Chondrocyte (in vitro differentiated cells): ENCODE measurements at regions not wholly inside any gene's neighbourhood (a gene's known extent, or its start where the extent isn't known, plus 50 kb on each side); places are given as distances from the start of the nearest gene placed in this dataset.

Experiments
- DNase-seq: peaks from one replicate; pipeline ENCODE4 v3.0.0; 2021; ENCODE audit warnings: mixed read lengths, low spot score
- H3K27ac Mint-ChIP-seq: one replicate; pipeline ENCODE4 v1.8.0; 2021; ENCODE audit warnings: mild to moderate bottlenecking, moderate library complexity, mixed read lengths; ENCODE audit not compliant: unreplicated experiment
- H3K27me3 Mint-ChIP-seq: 2 replicates; pipeline ENCODE4 v1.8.0; 2021; ENCODE audit warnings: low read depth, mixed read lengths
- H3K36me3 Mint-ChIP-seq: 2 replicates; pipeline ENCODE4 v1.8.0; 2021; ENCODE audit warnings: low read depth, mixed read lengths
- H3K4me1 Mint-ChIP-seq: 2 replicates; pipeline ENCODE4 v1.8.0; 2021; ENCODE audit warnings: low read depth, mild to moderate bottlenecking, mixed read lengths
- H3K4me3 Mint-ChIP-seq: one replicate; pipeline ENCODE4 v1.8.0; 2021; ENCODE audit warnings: mild to moderate bottlenecking, moderate library complexity, mixed read lengths; ENCODE audit not compliant: unreplicated experiment
- H3K9me3 Mint-ChIP-seq: 2 replicates; pipeline ENCODE4 v1.8.0; 2021; ENCODE audit warnings: low read depth, mixed read lengths
- CTCF ChIP-seq: fragments of 200-600 bp; sonication (generic); IDR thresholded peaks from 2 replicates; pipeline ENCODE4 v1.5.0; 2021; ENCODE audit warnings: antibody characterized with exemption, mild to moderate bottlenecking, moderate library complexity

- H3K27ac Mint-ChIP-seq, result no peak overlapping the region
- no peaks in the 10 kb centered on the region for H3K27me3 Mint-ChIP-seq
- H3K4me3 Mint-ChIP-seq, result no peak overlapping the region
- peaks cover 33% of the 10 kb centered on the region for H3K9me3 Mint-ChIP-seq
- H3K4me1 Mint-ChIP-seq, result no peaks in the 10 kb centered on the region
- no peaks in the 10 kb centered on the region for H3K36me3 Mint-ChIP-seq
- TF ChIP-seq CTCF, result no peak
- DNase-seq, result no peak
These were observed 410.9 kb upstream of the CYRIA start for GRCh38 chr2:17076533-17076932.

GRCh38 chr2:17070711-17071110, 405.1 kb upstream of the CYRIA start:
- Mint-ChIP-seq H3K9me3 (peaks cover 13% of the 10 kb centered on the region), H3K27me3 (no peaks in the 10 kb centered on the region), H3K4me3 (no peak overlapping the region), H3K4me1 (no peaks in the 10 kb centered on the region), H3K36me3 (no peaks in the 10 kb centered on the region), H3K27ac (no peak overlapping the region)
- no peak for DNase-seq
- TF ChIP-seq CTCF, result no peak

GRCh38 chr2:17069564-17069963, 403.9 kb upstream of the CYRIA start:
- Mint-ChIP-seq H3K9me3 (peaks cover 13% of the 10 kb centered on the region), H3K4me3 (no peak overlapping the region), H3K4me1 (no peaks in the 10 kb centered on the region), H3K36me3 (no peaks in the 10 kb centered on the region), H3K27ac (no peak overlapping the region), H3K27me3 (no peaks in the 10 kb centered on the region)
- no peak for TF ChIP-seq CTCF
- no peak for DNase-seq

- Mint-ChIP-seq H3K4me1 (no peaks in the 10 kb centered on the region), H3K36me3 (no peaks in the 10 kb centered on the region), H3K9me3 (peaks cover 13% of the 10 kb centered on the region), H3K27ac (no peak overlapping the region), H3K27me3 (no peaks in the 10 kb centered on the region), H3K4me3 (no peak overlapping the region)
- DNase-seq, result no peak
- TF ChIP-seq CTCF, result no peak
These were observed 402.4 kb upstream of the CYRIA start for GRCh38 chr2:17068021-17068420.

GRCh38 chr2:17065536-17065935, 399.9 kb upstream of the CYRIA start:
- TF ChIP-seq CTCF, result no peak
- no peak for DNase-seq
- H3K27me3 Mint-ChIP-seq, result no peaks in the 10 kb centered on the region
- H3K9me3 Mint-ChIP-seq, result peaks cover 7% of the 10 kb centered on the region
- no peaks in the 10 kb centered on the region for H3K36me3 Mint-ChIP-seq
- H3K4me3 Mint-ChIP-seq, result no peak overlapping the region
- no peak overlapping the region for H3K27ac Mint-ChIP-seq
- H3K4me1 Mint-ChIP-seq, result no peaks in the 10 kb centered on the region
